ENCODE measurements at regions not wholly inside any gene's neighbourhood (a gene's known extent, or its start where the extent isn't known, plus 50 kb on each side); places are given as distances from the start of the nearest gene placed in this dataset.

Small RNAs in the stretch of these regions (small RNA-seq; reads per million reads assigned to genes)
- 0 reads per million in 3 experiments for gene RF00001 (ENCODE audit: insufficient read length in 3 of 3, low read depth in 3 of 3, low replicate concordance in 1 of 3)

Data from keratinocyte (primary cell).